Endothelial cell of umbilical vein (primary cell): ENCODE measurements at regions not wholly inside any gene's neighbourhood (a gene's known extent, or its start where the extent isn't known, plus 50 kb on each side); places are given as distances from the start of the nearest gene placed in this dataset.

Experiments used
- BruUV-seq: library from RNA; stranded (reverse); fragments of 400-500 nt; replicated peaks from 2 replicates; lab custom pipeline; 2021; lab: Mats Ljungman, UMichigan
- CTCF ChIA-PET: fragments of 300-600, 350-600 bp; sonication (Branson Sonifier 250); formaldehyde crosslinking; loops from one replicate; lab custom pipeline; 2021; ENCODE audit warnings: antibody characterized with exemption, inconsistent platforms; lab: Charles Lee
- POLR2A ChIA-PET: fragments of 300-600, 350-600 bp; sonication (Branson Sonifier 250); formaldehyde crosslinking; loops from one replicate; lab custom pipeline; 2021; ENCODE audit warnings: antibody characterized with exemption, inconsistent platforms; lab: Charles Lee
- DNase-seq: peaks from one replicate; pipeline ENCODE4 v3.0.0-alpha.2; 2011; ENCODE audit warnings: low read depth, low spot score
- FAIRE-seq: peaks from 2 replicates; lab custom pipeline; 2011; peaks lifted over from hg19 to GRCh38; lab: Jason Lieb, UNC
- H2AFZ ChIP-seq: 2 replicates; pipeline ENCODE4 v1.6.0; 2012; ENCODE audit warnings: low read depth, low read length, control low read depth, inconsistent platforms
- H3K27ac ChIP-seq: 2 replicates; pipeline ENCODE4 v1.5.1; 2011; ENCODE audit warnings: low read depth, mild to moderate bottlenecking, control low read depth, low read length, moderate library complexity; ENCODE audit not compliant: insufficient read depth
- H3K27me3 ChIP-seq, 2 experiments: 2 replicates each; pipeline versions ENCODE4 v1.6.0 to v1.6.1; 2011; ENCODE audit warnings: low read length in 2 of 2, mixed read lengths in 1 of 2; ENCODE audit not compliant: control insufficient read depth in 2 of 2, insufficient read depth in 2 of 2
- H3K36me3 ChIP-seq, 2 experiments: 2 replicates in 1 of 2; 3 replicates in 1 of 2; pipeline ENCODE4 v1.5.1; 2011; ENCODE audit warnings: low read length in 2 of 2, mild to moderate bottlenecking in 1 of 2, moderate library complexity in 1 of 2; ENCODE audit not compliant: control insufficient read depth in 2 of 2, insufficient read depth in 2 of 2; ENCODE audit errors: extremely low read depth in 1 of 2
- H3K4me1 ChIP-seq: 3 replicates; pipeline ENCODE4 v1.5.1; 2011; ENCODE audit warnings: mild to moderate bottlenecking, low read length; ENCODE audit not compliant: control insufficient read depth, insufficient read depth; ENCODE audit errors: extremely low read depth
- H3K4me2 ChIP-seq: 2 replicates; pipeline ENCODE4 v1.6.1; 2011; ENCODE audit warnings: low read length, control low read depth, mixed read lengths; ENCODE audit not compliant: insufficient read depth
- H3K4me3 ChIP-seq, 3 experiments: fragments of 200-600 bp in 1 of 3; sonication (generic), shearing (Covaris generic) in 1 of 3; replicated peaks in 1 of 3; 2 replicates each; pipeline ENCODE4 v1.5.1; 2011 to 2016; ENCODE audit warnings: control low read depth in 3 of 3, low read length in 3 of 3, mild to moderate bottlenecking in 2 of 3, inconsistent platforms in 1 of 3, low read depth in 1 of 3, moderate library complexity in 1 of 3; ENCODE audit not compliant: insufficient read depth in 1 of 3
- H3K79me2 ChIP-seq: 2 replicates; pipeline ENCODE4 v1.6.0; 2012; ENCODE audit warnings: low read length, inconsistent platforms; ENCODE audit not compliant: control insufficient read depth, insufficient read depth
- H3K9ac ChIP-seq: replicated peaks from 2 replicates; pipeline ENCODE3; 2011; ENCODE audit warnings: low read length, control low read depth; ENCODE audit not compliant: insufficient read depth; ENCODE audit errors: extremely low read depth
- H3K9me1 ChIP-seq: replicated peaks from 3 replicates; pipeline ENCODE4 v1.6.0; 2011; ENCODE audit warnings: mild to moderate bottlenecking, low read length; ENCODE audit not compliant: control insufficient read depth, insufficient read depth; ENCODE audit errors: extremely low read depth
- H3K9me3 ChIP-seq: replicated peaks from 2 replicates; pipeline ENCODE4 v1.5.1; 2012; ENCODE audit warnings: low read length, inconsistent platforms; ENCODE audit not compliant: control insufficient read depth, insufficient read depth
- H4K20me1 ChIP-seq: replicated peaks from 2 replicates; pipeline ENCODE3; 2011; ENCODE audit warnings: mild to moderate bottlenecking, low read length; ENCODE audit not compliant: control insufficient read depth, insufficient read depth; ENCODE audit errors: extremely low read depth
- CTCF ChIP-seq, 2 donors: IDR thresholded peaks; 1 replicate in 1 of 2; 2 replicates in 1 of 2; pipeline ENCODE4 v1.5.1; 2011; ENCODE audit warnings: low read length in 2 of 2, mild to moderate bottlenecking in 2 of 2, moderate library complexity in 2 of 2, control low read depth in 1 of 2, inconsistent platforms in 1 of 2, low read depth in 1 of 2; ENCODE audit not compliant: insufficient read depth in 1 of 2; ENCODE audit errors: extremely low read depth in 1 of 2
- EZH2 ChIP-seq: IDR thresholded peaks from 2 replicates; pipeline ENCODE4 v1.6.1; 2012; ENCODE audit warnings: borderline replicate concordance, low read depth, mild to moderate bottlenecking, moderate library complexity, low read length, inconsistent platforms; ENCODE audit not compliant: severe bottlenecking
- FOS ChIP-seq: IDR thresholded peaks from 2 replicates; pipeline ENCODE4 v1.6.1; 2011; ENCODE audit warnings: mild to moderate bottlenecking, low read length, moderate library complexity, borderline replicate concordance; ENCODE audit not compliant: insufficient read depth
- GATA2 ChIP-seq: IDR thresholded peaks from 2 replicates; pipeline ENCODE4 v1.7.0; 2011; ENCODE audit warnings: low read depth, mild to moderate bottlenecking, moderate library complexity, mixed read lengths, low read length; ENCODE audit not compliant: insufficient read length, insufficient read depth
- JUN ChIP-seq: IDR thresholded peaks from 2 replicates; pipeline ENCODE4 v1.6.1; 2011; ENCODE audit warnings: borderline replicate concordance, low read depth; ENCODE audit not compliant: insufficient read length, insufficient read depth
- MYC ChIP-seq: IDR thresholded peaks from one replicate; pipeline ENCODE4 v1.6.1; 2011; ENCODE audit warnings: mild to moderate bottlenecking, low read depth, low read length
- POLR2A ChIP-seq: IDR thresholded peaks from 2 replicates; pipeline ENCODE4 v1.6.1; 2012; ENCODE audit warnings: low read depth, mild to moderate bottlenecking, control low read depth, low read length
- POLR2AphosphoS5 ChIP-seq: IDR thresholded peaks from 2 replicates; pipeline ENCODE4 v1.6.1; 2012; ENCODE audit warnings: low read depth, mild to moderate bottlenecking, control low read depth, low read length, moderate library complexity; ENCODE audit not compliant: insufficient read depth
- dilution Hi-C: fragments of 300-500 bp; cut with MboI; formaldehyde crosslinking; loops from one replicate; pipeline ENCODE4 v1.15.0; 2019; ENCODE audit warnings: low sequenced_read_pairs; ENCODE audit not compliant: extremely low pct_ligation_motif_present
- intact Hi-C: fragments of 100-400 bp; cut with micrococcal nuclease; formaldehyde crosslinking; loops from one replicate; pipeline ENCODE4 v1.10.0; 2022
- TF ChIP-seq, protein P1 (sequence below): IDR thresholded peaks from 2 replicates; pipeline ENCODE4 v1.6.1; 2011; ENCODE audit not compliant: insufficient read depth, insufficient read length

DNA sequence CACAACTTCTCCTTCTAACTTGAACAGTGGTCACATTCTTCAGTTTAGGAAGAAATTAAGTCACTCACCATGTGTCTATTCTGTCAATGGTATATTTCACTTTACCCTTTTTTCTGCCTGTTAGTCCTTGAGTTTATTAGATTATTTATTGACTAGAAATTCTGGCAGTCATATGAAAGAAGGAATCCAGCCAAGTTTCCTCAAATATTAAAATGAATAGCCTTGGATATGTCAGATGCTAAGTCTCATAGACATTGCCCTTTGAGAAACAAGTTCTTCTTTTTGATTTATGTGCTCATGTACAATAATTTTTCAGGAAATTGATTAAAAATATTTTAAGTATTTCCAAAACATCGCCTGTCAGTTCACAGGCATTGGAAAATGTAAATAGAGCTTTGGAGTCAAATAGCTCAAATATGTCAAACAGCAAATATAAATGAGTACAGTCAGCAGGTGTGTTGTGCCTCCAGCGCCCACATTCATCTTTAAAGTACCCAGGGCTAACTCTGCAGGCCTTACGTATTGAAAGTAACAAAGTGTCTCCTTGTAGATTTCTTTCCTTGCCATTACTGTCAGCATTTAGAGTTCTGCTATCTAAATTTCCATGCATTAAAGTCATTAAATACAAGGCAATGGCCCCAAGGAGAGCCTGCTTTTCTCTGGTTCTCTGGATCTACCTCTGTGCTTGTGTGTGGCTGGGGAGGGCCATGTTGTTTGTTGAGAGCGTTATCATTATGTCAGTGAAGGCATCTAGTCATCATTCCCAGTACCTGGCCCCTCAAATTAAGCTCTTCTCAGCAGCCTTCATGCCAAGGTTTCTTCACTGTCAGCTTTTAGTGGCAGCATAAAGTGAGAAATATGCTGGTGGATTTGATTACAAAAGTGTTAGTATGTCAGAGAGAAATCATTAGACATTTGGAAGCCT is 76.3 kb upstream of the TRPC4 start:
- Histone ChIP-seq H3K79me2 (no peaks in the 10 kb centered on the region), H4K20me1 (no peaks in the 10 kb centered on the region), H3K4me3 (no peak overlapping the region), H3K27me3 (no peaks in the 10 kb centered on the region), H3K4me2 (no peak overlapping the region), H3K9ac (no peak overlapping the region), H2AFZ (no peak overlapping the region), H3K4me1 (no peaks in the 10 kb centered on the region), H3K36me3 (no peaks in the 10 kb centered on the region), H3K27ac (no peak overlapping the region), H3K9me3 (no peaks in the 10 kb centered on the region), H3K9me1 (no peaks in the 10 kb centered on the region)
- BruUV-seq = no TSS peak
- DNase-seq (no peak), FAIRE-seq (no peak)
- intact Hi-C loops (no loop called here), dilution Hi-C loops (no loop called here)
- TF ChIP-seq, protein P1, sequence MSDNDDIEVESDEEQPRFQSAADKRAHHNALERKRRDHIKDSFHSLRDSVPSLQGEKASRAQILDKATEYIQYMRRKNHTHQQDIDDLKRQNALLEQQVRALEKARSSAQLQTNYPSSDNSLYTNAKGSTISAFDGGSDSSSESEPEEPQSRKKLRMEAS = no peak
- TF ChIP-seq POLR2AphosphoS5 = no peak
- no peak for TF ChIP-seq CTCF (IDR thresholded peaks at IDR 0.05; ENCODE audit: extremely low read depth in 1 of 2, insufficient read depth in 1 of 2, low read depth in 1 of 2, low read length in 2 of 2)
- TF ChIP-seq MYC = no peak
- TF ChIP-seq JUN = no peak
- TF ChIP-seq GATA2 = no peak
- TF ChIP-seq FOS = no peak
- TF ChIP-seq POLR2A = no peak
- TF ChIP-seq EZH2 = no peak
- CTCF ChIA-PET = interaction anchor here (0.7 to 2.8 kb wide), 5 partner anchors 13 to 305 kb away, joined by 3 to 14 read pairs (median 5); partner anchors contain the start of gene TRPC4
- POLR2A ChIA-PET = no interaction called here
